ENCODE measurements at regions not wholly inside any gene's neighbourhood (a gene's known extent, or its start where the extent isn't known, plus 50 kb on each side); places are given as distances from the start of the nearest gene placed in this dataset.

GRCh38 chr10:125218967-125219366, 58.6 kb upstream of the CTBP2 start:
- no peaks in the 10 kb centered on the region for H3K36me3 ChIP-seq (replicated peaks)
- peaks cover 2% of the 10 kb centered on the region for H3K27me3 ChIP-seq (replicated peaks)
- H3K4me3 ChIP-seq (ENCODE audit: low read depth, low read length) = no peak overlapping the region
- in situ Hi-C loops (cut with HindIII; ENCODE audit: low pct_ligation_motif_present, low sequenced_read_pairs) = no loop called here
- H3K27ac ChIP-seq = no peak overlapping the region
- no peak for TF ChIP-seq CTCF (IDR thresholded peaks at IDR 0.05; ENCODE audit: low read depth, low read length, missing control alignments)
- no peak for DNase-seq

- H3K27ac ChIP-seq = no peak overlapping the region
- no peaks in the 10 kb centered on the region for H3K36me3 ChIP-seq (replicated peaks)
- in situ Hi-C loops (cut with HindIII; ENCODE audit: low pct_ligation_motif_present, low sequenced_read_pairs) = no loop called here
- peaks cover 2% of the 10 kb centered on the region for H3K27me3 ChIP-seq (replicated peaks)
- DNase-seq = no peak
- TF ChIP-seq CTCF (IDR thresholded peaks at IDR 0.05; ENCODE audit: low read depth, low read length, missing control alignments) = peak; percentile 30
- H3K4me3 ChIP-seq (ENCODE audit: low read depth, low read length) = no peak overlapping the region
Observed at GRCh38 chr10:125217990-125218675, 57.8 kb upstream of the CTBP2 start.

GRCh38 chr10:125216861-125217260, 56.5 kb upstream of the CTBP2 start:
- H3K36me3 ChIP-seq (replicated peaks) = no peaks in the 10 kb centered on the region
- in situ Hi-C loops (cut with HindIII; ENCODE audit: low pct_ligation_motif_present, low sequenced_read_pairs) = no loop called here
- no peak for TF ChIP-seq CTCF (IDR thresholded peaks at IDR 0.05; ENCODE audit: low read depth, low read length, missing control alignments)
- peaks cover 2% of the 10 kb centered on the region for H3K27me3 ChIP-seq (replicated peaks)
- H3K4me3 ChIP-seq (ENCODE audit: low read depth, low read length) = no peak overlapping the region
- no peak for DNase-seq
- H3K27ac ChIP-seq = no peak overlapping the region

GRCh38 chr10:125216309-125216708, 55.9 kb upstream of the CTBP2 start:
- Histone ChIP-seq H3K36me3 (replicated peaks) (no peaks in the 10 kb centered on the region), H3K27me3 (replicated peaks) (peaks cover 2% of the 10 kb centered on the region), H3K27ac (no peak overlapping the region), H3K4me3 (ENCODE audit: low read depth, low read length) (no peak overlapping the region)
- no peak for TF ChIP-seq CTCF (IDR thresholded peaks at IDR 0.05; ENCODE audit: low read depth, low read length, missing control alignments)
- no peak for DNase-seq
- in situ Hi-C loops (cut with HindIII; ENCODE audit: low pct_ligation_motif_present, low sequenced_read_pairs) = no loop called here

GRCh38 chr10:125214283-125214570, 53.9 kb upstream of the CTBP2 start:
- TF ChIP-seq CTCF (IDR thresholded peaks at IDR 0.05; ENCODE audit: low read depth, low read length, missing control alignments) = no peak
- Histone ChIP-seq H3K27ac (no peak overlapping the region), H3K4me3 (ENCODE audit: low read depth, low read length) (no peak overlapping the region), H3K36me3 (replicated peaks) (no peaks in the 10 kb centered on the region), H3K27me3 (replicated peaks) (no peaks in the 10 kb centered on the region)
- no peak for DNase-seq
- in situ Hi-C loops (cut with HindIII; ENCODE audit: low pct_ligation_motif_present, low sequenced_read_pairs) = no loop called here
